HepG2 (cell line): ENCODE measurements at regions not wholly inside any gene's neighbourhood (a gene's known extent, or its start where the extent isn't known, plus 50 kb on each side); places are given as distances from the start of the nearest gene placed in this dataset.

ENCODE experiments used
- ELF1 ChIP-seq: sonication (generic); formaldehyde crosslinking; IDR thresholded peaks from 2 replicates; pipeline ENCODE4 v1.4.0; 2020; ENCODE audit warnings: missing genetic modification reagents
- EP300 ChIP-seq, 3 experiments: sonication (generic) in 1 of 3; formaldehyde crosslinking in 1 of 3; IDR thresholded peaks; 2 replicates each; pipeline versions ENCODE4 v1.5.1 to v1.6.1; 2011 to 2020; ENCODE audit warnings: low read depth in 2 of 3, low read length in 2 of 3, borderline replicate concordance in 1 of 3, improper control_type of control experiment in 1 of 3, mild to moderate bottlenecking in 1 of 3, missing genetic modification reagents in 1 of 3, moderate library complexity in 1 of 3
- FOXM1 ChIP-seq: sonication (generic); formaldehyde crosslinking; IDR thresholded peaks from 2 replicates; pipeline ENCODE4 v1.5.0; 2020; ENCODE audit warnings: missing genetic modification reagents
- POLR2A ChIP-seq, 2 experiments: IDR thresholded peaks; 2 replicates each; pipeline ENCODE4 v1.6.1; 2011; ENCODE audit warnings: low read depth in 2 of 2, low read length in 2 of 2, mild to moderate bottlenecking in 1 of 2, moderate library complexity in 1 of 2; ENCODE audit not compliant: insufficient read depth in 1 of 2
- RBAK ChIP-seq: sonication (generic); formaldehyde crosslinking; IDR thresholded peaks from 2 replicates; pipeline ENCODE4 v1.5.1; 2020; ENCODE audit warnings: mild to moderate bottlenecking, missing genetic modification reagents
- TCF7L2 ChIP-seq: IDR thresholded peaks from 2 replicates; pipeline ENCODE4 v1.6.1; 2011; ENCODE audit warnings: mild to moderate bottlenecking, low read depth, low read length, moderate library complexity
- TF ChIP-seq, protein P1 (sequence below), 2 experiments: IDR thresholded peaks; 2 replicates each; pipeline ENCODE4 v1.6.1; 2011 to 2012; ENCODE audit warnings: low read length in 2 of 2, borderline replicate concordance in 1 of 2, low read depth in 1 of 2, mild to moderate bottlenecking in 1 of 2, moderate library complexity in 1 of 2
- TF ChIP-seq, protein P2 (sequence below), 2 experiments: sonication (generic) in 1 of 2; formaldehyde crosslinking in 1 of 2; IDR thresholded peaks; 2 replicates each; pipeline versions ENCODE4 v1.4.0 to v1.6.1; 2018 to 2020; ENCODE audit warnings: missing genetic modification reagents in 2 of 2, borderline replicate concordance in 1 of 2, low read depth in 1 of 2, mild to moderate bottlenecking in 1 of 2, missing biosample characterization in 1 of 2
- TF ChIP-seq, protein P3 (sequence below): IDR thresholded peaks from 2 replicates; pipeline ENCODE4 v1.6.1; 2012; ENCODE audit warnings: inconsistent platforms

DNA sequence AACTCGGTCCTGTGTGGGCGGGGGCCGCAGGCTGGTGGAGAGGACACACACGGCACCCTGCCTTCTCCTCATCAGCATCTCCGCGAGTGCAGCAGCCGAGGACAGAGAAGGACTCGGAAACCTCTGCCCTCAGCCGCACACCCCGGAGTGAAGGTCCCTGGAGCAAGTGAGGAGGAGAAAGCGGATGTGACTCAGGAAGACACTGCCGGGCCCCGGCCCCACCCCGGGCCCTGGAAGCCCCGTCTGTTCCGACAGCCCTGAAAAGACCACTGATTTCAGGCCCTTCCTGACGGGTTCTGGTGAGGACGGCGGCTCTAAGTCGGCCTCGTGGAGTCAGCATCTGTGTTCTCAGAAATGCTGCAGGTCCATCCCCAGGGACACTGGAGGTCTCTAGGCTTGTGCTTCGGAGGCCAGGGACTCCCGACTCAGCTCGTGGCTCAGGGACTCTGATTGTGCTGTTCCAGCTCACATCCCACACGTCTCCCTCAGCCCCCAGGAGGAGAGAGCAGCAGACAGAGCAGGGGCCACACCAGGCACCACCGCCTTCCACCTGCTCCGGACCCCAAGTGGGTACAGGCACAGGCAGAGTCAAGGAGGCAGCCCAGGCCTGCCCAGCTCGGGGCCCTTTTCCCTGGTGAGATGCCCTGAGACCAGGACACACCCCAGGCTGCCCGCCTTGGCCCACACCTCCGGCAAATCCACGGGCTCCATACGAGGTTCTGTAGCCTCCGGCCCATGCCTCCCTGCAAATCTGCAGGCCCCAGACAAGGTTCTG, 134.5 kb upstream of the NKX1-1 start:
- TF ChIP-seq FOXM1 (CRISPR knock-in tag) (no peak), POLR2A (IDR thresholded peaks at IDR 0.05; ENCODE audit: insufficient read depth in 1 of 2, low read depth in 2 of 2, low read length in 2 of 2) (no peak), EP300 (IDR thresholded peaks at IDR 0.05; ENCODE audit: low read depth in 2 of 2, low read length in 2 of 2) (no peak), EP300 (CRISPR knock-in tag; IDR thresholded peaks at IDR 0.05; ENCODE audit: borderline replicate concordance) (no peak), ELF1 (CRISPR knock-in tag) (no peak), TCF7L2 (no peak), RBAK (CRISPR knock-in tag) (no peak)
- TF ChIP-seq, protein P1, sequence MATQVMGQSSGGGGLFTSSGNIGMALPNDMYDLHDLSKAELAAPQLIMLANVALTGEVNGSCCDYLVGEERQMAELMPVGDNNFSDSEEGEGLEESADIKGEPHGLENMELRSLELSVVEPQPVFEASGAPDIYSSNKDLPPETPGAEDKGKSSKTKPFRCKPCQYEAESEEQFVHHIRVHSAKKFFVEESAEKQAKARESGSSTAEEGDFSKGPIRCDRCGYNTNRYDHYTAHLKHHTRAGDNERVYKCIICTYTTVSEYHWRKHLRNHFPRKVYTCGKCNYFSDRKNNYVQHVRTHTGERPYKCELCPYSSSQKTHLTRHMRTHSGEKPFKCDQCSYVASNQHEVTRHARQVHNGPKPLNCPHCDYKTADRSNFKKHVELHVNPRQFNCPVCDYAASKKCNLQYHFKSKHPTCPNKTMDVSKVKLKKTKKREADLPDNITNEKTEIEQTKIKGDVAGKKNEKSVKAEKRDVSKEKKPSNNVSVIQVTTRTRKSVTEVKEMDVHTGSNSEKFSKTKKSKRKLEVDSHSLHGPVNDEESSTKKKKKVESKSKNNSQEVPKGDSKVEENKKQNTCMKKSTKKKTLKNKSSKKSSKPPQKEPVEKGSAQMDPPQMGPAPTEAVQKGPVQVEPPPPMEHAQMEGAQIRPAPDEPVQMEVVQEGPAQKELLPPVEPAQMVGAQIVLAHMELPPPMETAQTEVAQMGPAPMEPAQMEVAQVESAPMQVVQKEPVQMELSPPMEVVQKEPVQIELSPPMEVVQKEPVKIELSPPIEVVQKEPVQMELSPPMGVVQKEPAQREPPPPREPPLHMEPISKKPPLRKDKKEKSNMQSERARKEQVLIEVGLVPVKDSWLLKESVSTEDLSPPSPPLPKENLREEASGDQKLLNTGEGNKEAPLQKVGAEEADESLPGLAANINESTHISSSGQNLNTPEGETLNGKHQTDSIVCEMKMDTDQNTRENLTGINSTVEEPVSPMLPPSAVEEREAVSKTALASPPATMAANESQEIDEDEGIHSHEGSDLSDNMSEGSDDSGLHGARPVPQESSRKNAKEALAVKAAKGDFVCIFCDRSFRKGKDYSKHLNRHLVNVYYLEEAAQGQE (IDR thresholded peaks at IDR 0.05; ENCODE audit: borderline replicate concordance in 1 of 2, low read depth in 1 of 2, low read length in 2 of 2), result no peak
- TF ChIP-seq, protein P2, sequence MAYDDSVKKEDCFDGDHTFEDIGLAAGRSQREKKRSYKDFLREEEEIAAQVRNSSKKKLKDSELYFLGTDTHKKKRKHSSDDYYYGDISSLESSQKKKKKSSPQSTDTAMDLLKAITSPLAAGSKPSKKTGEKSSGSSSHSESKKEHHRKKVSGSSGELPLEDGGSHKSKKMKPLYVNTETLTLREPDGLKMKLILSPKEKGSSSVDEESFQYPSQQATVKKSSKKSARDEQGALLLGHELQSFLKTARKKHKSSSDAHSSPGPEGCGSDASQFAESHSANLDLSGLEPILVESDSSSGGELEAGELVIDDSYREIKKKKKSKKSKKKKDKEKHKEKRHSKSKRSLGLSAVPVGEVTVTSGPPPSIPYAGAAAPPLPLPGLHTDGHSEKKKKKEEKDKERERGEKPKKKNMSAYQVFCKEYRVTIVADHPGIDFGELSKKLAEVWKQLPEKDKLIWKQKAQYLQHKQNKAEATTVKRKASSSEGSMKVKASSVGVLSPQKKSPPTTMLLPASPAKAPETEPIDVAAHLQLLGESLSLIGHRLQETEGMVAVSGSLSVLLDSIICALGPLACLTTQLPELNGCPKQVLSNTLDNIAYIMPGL (CRISPR knock-in tag; IDR thresholded peaks at IDR 0.05; ENCODE audit: borderline replicate concordance in 1 of 2, low read depth in 1 of 2), result no peak
- TF ChIP-seq, protein P3, sequence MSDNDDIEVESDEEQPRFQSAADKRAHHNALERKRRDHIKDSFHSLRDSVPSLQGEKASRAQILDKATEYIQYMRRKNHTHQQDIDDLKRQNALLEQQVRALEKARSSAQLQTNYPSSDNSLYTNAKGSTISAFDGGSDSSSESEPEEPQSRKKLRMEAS, result no peak
